Small intestine (tissue), 7 donors: ENCODE measurements at regions not wholly inside any gene's neighbourhood (a gene's known extent, or its start where the extent isn't known, plus 50 kb on each side); places are given as distances from the start of the nearest gene placed in this dataset.

Experiments used
- DNase-seq, 2 donors: peaks; one replicate each; pipeline versions ENCODE4 v3.0.0 to v3.0.0-alpha.2; 2013
- FAIRE-seq: peaks from 2 replicates; lab custom pipeline; 2012; peaks lifted over from hg19 to GRCh38; lab: Jason Lieb, UNC
- H3K27ac ChIP-seq, 3 donors: one replicate each; pipeline ENCODE4 v1.5.1; 2013; ENCODE audit warnings: low read length in 2 of 3, mild to moderate bottlenecking in 2 of 3, control low read depth in 1 of 3, inconsistent platforms in 1 of 3, low read depth in 1 of 3, moderate library complexity in 1 of 3
- H3K27me3 ChIP-seq, 3 donors: one replicate each; pipeline ENCODE4 v1.6.1; 2013; ENCODE audit warnings: low read length in 3 of 3, inconsistent platforms in 1 of 3; ENCODE audit not compliant: control insufficient read depth in 3 of 3, insufficient read depth in 3 of 3
- H3K36me3 ChIP-seq, 3 donors: one replicate each; pipeline ENCODE4 v1.6.1; 2013; ENCODE audit warnings: low read length in 3 of 3, inconsistent platforms in 1 of 3, low read depth in 1 of 3, mild to moderate bottlenecking in 1 of 3, moderate library complexity in 1 of 3; ENCODE audit not compliant: control insufficient read depth in 3 of 3, insufficient read depth in 2 of 3
- H3K4me1 ChIP-seq, 3 donors: one replicate each; pipeline ENCODE4 v1.6.1; 2013; ENCODE audit warnings: low read length in 2 of 3, inconsistent platforms in 1 of 3, low read depth in 1 of 3, mild to moderate bottlenecking in 1 of 3, moderate library complexity in 1 of 3; ENCODE audit not compliant: control insufficient read depth in 3 of 3, insufficient read depth in 2 of 3
- H3K4me3 ChIP-seq, 3 donors: one replicate each; pipeline ENCODE4 v1.5.1; 2013; ENCODE audit warnings: low read length in 3 of 3, control low read depth in 1 of 3, inconsistent platforms in 1 of 3, low read depth in 1 of 3, mild to moderate bottlenecking in 1 of 3, moderate library complexity in 1 of 3
- H3K9me3 ChIP-seq, 2 donors: one replicate each; pipeline ENCODE4 v1.6.1; 2013; ENCODE audit warnings: low read depth in 1 of 2, low read length in 1 of 2; ENCODE audit not compliant: control insufficient read depth in 2 of 2, insufficient read depth in 1 of 2
- WGBS, 3 donors: extraction: QIAGEN DNeasy Blood & Tissue Kit; methylation state at CpG; one replicate each; pipeline ENCODE4 v1.1.7; 2013; 5-methylcytosine and 5-hydroxymethylcytosine counted together
- donor health status: healthy with polysubstance abuse.
- donor health status: control.
- donor health status: control.
- donor health status: Bipolar disorder and iron deficiency.
- donor health status: healthy.

DNA sequence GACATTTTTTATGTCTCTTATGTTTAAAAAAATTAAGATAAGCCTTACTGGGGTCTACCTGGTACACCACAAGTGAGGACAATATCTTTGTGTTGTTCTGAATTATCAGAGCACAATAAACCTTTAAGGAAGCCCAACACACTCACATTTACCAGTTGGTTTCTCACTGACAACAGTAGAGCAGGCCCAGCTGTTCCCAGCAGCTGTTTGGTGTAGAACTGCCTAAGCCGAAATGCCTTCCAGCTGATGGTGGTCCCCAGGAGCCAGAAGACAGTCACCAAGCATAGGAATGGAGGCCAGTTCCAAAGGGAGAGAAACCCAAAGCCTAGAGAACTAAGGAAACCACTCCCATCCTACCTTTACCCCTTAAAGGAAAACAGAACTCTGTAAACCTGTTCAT lies 428.6 kb upstream of the CAMK1G start:
- Histone ChIP-seq H3K4me1 (peaks cover 0 to 7% (median 0%) of the 10 kb centered on the region in 3 donors), H3K9me3 (no peaks in the 10 kb centered on the region), H3K27me3 (no peaks in the 10 kb centered on the region), H3K4me3 (no peak overlapping the region), H3K36me3 (no peaks in the 10 kb centered on the region), H3K27ac (no peak overlapping the region)
- FAIRE-seq, result no peak
- DNase-seq, result no peak
- WGBS, 3 donors, result 40 to 81% (median 71%) methylated on average over 1 of the region's 1 CpG

DNA sequence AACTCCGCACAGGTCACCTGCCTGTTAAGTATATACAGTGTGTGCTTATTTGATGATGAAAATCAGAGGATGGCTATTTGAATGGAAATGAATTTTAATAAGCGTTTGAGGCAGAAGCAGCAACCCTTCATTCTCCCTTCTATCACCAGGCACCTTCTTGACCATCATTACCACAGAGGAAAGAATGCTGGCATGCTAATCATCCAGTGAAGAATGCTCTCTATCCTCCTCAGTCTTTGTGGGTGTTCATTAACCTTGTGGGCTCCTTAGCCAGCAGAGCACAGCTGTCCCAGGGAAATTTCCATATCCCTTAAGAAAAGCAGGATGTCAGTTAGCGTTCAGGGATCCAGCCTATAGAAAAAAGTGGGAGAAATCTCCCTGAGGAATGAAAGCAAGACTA lies 428.0 kb upstream of the CAMK1G start:
- WGBS, 3 donors, result 41 to 47% (median 44%) methylated on average over 3 of the region's 3 CpGs

DNA sequence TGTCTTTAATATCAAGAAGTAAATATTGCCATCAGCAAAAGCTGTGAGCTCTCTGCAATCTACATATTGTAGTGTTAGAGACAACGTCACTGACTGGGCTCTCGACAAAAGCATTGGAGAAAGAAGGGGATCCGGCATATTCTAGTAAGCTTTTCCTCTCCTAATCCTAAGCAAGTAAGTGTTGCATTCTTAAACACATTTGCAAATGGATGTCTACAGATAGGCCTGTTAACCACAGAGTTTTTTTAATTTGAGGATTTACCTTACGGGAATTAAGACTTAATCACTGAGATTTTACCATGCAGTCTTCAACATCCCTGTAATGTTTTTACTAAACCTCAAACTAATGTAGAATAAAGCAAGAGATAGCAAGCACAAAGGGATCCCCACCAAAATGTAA lies 426.5 kb upstream of the CAMK1G start:
- no peak for FAIRE-seq
- no peak for DNase-seq
- H3K36me3 ChIP-seq, result no peaks in the 10 kb centered on the region
- peaks cover 0 to 7% (median 0%) of the 10 kb centered on the region in 3 donors for H3K4me1 ChIP-seq
- H3K9me3 ChIP-seq, result no peaks in the 10 kb centered on the region
- H3K27ac ChIP-seq, result no peak overlapping the region
- 83 to 97% (median 87%) methylated on average over 4 of the region's 4 CpGs for WGBS, 3 donors
- H3K4me3 ChIP-seq, result no peak overlapping the region
- no peaks in the 10 kb centered on the region for H3K27me3 ChIP-seq

More for the DNA sequence above, 428.0 kb upstream of the CAMK1G start:
- Histone ChIP-seq H3K27me3 (no peaks in the 10 kb centered on the region), H3K4me3 (no peak overlapping the region), H3K36me3 (no peaks in the 10 kb centered on the region), H3K9me3 (no peaks in the 10 kb centered on the region), H3K4me1 (peaks cover 0 to 7% (median 0%) of the 10 kb centered on the region in 3 donors), H3K27ac (no peak overlapping the region)
- no peak for DNase-seq
- FAIRE-seq, result no peak

DNA sequence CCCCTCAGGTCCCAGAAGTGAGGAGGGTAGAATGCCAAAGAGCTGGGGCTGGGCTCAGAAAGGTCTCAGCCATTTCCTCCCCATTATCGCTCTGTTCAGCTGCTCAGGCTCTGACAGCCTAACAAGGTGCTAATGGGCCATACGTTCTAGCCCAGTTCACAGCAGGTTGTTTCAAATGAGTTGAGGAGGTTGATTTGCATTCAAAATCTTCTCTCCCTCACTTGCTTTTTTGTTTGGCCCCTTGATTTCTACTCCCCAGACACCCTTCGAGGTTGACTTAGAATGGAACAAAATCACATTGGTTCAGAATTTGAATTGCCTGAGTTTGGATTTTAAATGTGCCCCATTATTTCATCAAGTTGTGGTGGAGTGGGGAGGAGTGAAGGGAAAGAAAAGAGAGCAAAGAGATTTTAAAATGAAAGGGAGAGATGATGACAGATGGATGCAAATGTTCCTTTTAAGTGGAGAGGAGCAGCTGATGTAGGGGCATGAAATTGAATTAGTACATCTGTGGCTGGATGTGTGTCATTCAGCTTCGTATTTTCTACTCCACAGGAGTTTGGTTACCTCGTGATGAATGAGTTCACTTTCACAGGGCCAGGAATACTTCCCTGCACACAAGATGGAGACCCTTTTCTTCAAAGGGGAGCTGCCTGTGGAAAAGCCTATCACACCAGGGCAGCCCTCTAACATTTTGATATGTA lies 425.8 kb upstream of the CAMK1G start:
- Histone ChIP-seq H3K4me1 (peaks cover 0 to 7% (median 0%) of the 10 kb centered on the region in 3 donors), H3K36me3 (no peaks in the 10 kb centered on the region), H3K27ac (no peak overlapping the region), H3K4me3 (no peak overlapping the region), H3K27me3 (no peaks in the 10 kb centered on the region), H3K9me3 (no peaks in the 10 kb centered on the region)
- 55 to 68% (median 64%) methylated on average over 5 of the region's 5 CpGs for WGBS, 3 donors
- FAIRE-seq, result no peak
- DNase-seq, result no peak

DNA sequence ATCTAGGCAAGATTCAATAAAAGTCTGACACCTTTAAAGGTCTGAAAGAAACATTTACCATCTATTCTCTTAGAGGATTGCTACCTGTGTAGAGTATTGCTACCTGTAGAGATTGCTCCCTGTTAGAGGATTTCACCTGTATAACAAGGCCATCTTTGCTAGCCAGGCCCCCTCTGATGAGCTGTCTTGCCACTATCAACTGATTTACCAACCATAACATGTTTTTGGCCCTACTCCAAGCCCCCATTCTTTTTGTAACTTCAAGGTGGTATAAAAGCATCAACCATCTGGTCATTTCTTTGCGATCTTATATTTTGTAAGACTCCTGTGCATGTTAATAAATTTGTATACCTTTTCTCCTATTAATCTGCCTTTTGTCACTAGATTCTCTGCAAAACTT lies 424.7 kb upstream of the CAMK1G start:
- H3K9me3 ChIP-seq, result no peaks in the 10 kb centered on the region
- no peak for DNase-seq
- H3K27ac ChIP-seq, result no peak overlapping the region
- WGBS, 3 donors, result 91 to 100% (median 94%) methylated on average over 1 of the region's 1 CpG
- H3K4me1 ChIP-seq, result peaks cover 0 to 7% (median 0%) of the 10 kb centered on the region in 3 donors
- no peak overlapping the region for H3K4me3 ChIP-seq
- H3K27me3 ChIP-seq, result no peaks in the 10 kb centered on the region
- no peak for FAIRE-seq
- H3K36me3 ChIP-seq, result no peaks in the 10 kb centered on the region

DNA sequence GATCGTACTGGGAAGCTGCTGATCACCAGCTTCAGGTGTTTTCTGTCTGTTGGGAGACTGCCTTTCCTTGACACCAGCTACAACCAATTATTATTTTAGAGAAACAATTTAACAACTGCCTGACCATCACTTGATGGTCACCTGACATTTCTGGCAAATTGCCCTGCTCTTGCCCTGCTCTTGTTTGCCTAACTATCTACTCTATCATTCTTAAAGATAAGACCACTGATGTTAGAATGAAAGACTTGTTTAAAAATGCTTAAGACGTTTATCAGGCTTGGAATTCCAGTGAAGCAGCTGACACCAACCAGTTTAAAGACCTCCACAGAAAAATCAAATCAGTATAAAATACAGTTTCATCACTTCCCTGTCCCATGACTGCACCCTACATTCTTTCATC lies 423.3 kb upstream of the CAMK1G start:
- 24 to 36% (median 32%) methylated on average over 2 of the region's 2 CpGs for WGBS, 3 donors

DNA sequence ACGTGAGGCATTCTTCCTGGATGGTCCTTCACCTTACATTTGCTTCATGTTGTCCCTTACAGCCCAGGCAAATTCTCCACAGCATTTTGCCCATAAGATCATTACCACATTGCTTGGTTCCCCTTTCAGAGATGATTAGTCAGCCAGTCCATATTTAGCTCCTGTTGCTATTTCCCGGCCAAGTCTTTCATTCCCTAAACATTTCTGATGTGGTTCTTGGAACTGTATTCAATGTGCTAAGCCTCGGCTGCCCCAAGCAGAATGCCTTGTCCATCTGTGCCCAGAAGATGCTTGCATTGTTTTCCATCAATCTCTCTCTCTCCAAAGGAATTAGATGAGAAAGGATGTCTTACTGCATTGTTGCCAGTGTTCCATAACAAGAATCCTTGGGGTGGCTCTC lies 420.9 kb upstream of the CAMK1G start:
- H3K27me3 ChIP-seq, result no peaks in the 10 kb centered on the region
- DNase-seq (no peak), FAIRE-seq (no peak)
- no peaks in the 10 kb centered on the region for H3K4me1 ChIP-seq
- H3K4me3 ChIP-seq, result no peak overlapping the region
- no peak overlapping the region for H3K27ac ChIP-seq
- no peaks in the 10 kb centered on the region for H3K36me3 ChIP-seq
- H3K9me3 ChIP-seq, result no peaks in the 10 kb centered on the region
- 64 to 83% (median 77%) methylated on average over 3 of the region's 3 CpGs for WGBS, 3 donors

More for the DNA sequence above, 423.3 kb upstream of the CAMK1G start:
- Histone ChIP-seq H3K36me3 (no peaks in the 10 kb centered on the region), H3K4me1 (peaks cover 0 to 3% (median 0%) of the 10 kb centered on the region in 3 donors), H3K27ac (no peak overlapping the region), H3K9me3 (no peaks in the 10 kb centered on the region), H3K27me3 (no peaks in the 10 kb centered on the region), H3K4me3 (no peak overlapping the region)
- FAIRE-seq (no peak), DNase-seq (no peak)

DNA sequence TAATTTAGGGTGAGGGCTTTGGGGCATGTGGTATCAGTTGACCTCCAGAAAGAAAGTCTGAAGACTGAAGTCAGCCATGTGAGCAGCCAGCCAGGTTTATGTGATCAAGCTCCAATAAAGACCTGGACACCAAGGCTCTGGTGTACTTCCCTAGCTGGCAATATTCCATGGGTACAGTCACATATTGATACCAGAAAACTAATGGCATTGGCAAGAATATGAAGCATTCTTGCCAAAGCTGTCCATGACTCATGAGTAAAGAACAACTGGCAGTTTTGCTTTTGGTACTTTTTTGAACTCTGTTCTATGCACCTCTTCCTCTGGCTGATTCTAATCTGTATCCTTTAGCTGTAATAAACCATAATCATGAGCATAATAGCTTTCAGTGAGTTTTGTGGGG lies 415.3 kb upstream of the CAMK1G start:
- Histone ChIP-seq H3K27ac (no peak overlapping the region), H3K4me3 (no peak overlapping the region), H3K9me3 (no peaks in the 10 kb centered on the region), H3K27me3 (no peaks in the 10 kb centered on the region), H3K36me3 (no peaks in the 10 kb centered on the region), H3K4me1 (no peaks in the 10 kb centered on the region)
- peak in 1 of 2 donors; percentile 44 for DNase-seq
- no peak for FAIRE-seq

DNA sequence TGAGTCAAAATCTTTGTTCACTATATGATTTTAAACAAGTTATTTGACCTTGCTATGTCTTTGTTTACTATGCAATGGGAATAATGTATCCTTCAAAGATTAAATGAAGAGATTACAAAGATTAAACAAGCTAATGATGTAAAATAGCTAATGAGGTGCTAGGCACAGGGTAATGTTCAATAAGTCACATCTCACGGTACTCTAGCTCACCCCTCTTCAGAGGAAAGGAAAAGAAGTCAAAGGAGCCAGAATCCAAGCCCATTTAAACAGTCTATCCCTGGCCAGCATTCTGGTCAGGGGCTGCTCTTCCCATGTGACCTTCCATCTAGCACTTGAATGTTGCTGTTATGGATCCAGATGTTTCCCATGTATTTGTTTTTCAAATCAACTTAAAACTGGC lies 412.4 kb upstream of the CAMK1G start:
- Histone ChIP-seq H3K9me3 (peaks cover 0 to 13% of the 10 kb centered on the region in 2 donors), H3K27me3 (no peaks in the 10 kb centered on the region), H3K4me1 (no peaks in the 10 kb centered on the region), H3K4me3 (no peak overlapping the region), H3K27ac (no peak overlapping the region), H3K36me3 (no peaks in the 10 kb centered on the region)
- DNase-seq, result no peak
- no peak for FAIRE-seq
- WGBS, 3 donors, result 0% methylated on average over 1 of the region's 1 CpG
